GM23338 (cell line): ENCODE measurements at regions not wholly inside any gene's neighbourhood (a gene's known extent, or its start where the extent isn't known, plus 50 kb on each side); places are given as distances from the start of the nearest gene placed in this dataset.

Experiments
- CREB1 ChIP-seq: fragments of 250-450 bp; sonication (Bioruptor Pico); IDR thresholded peaks from 2 replicates; pipeline ENCODE4 v1.5.0; 2020; ENCODE audit warnings: low read depth, mild to moderate bottlenecking, moderate library complexity
- EZH2 ChIP-seq: fragments of 200-600 bp; sonication (generic); IDR thresholded peaks from one replicate; pipeline ENCODE4 v1.8.0; 2017; ENCODE audit warnings: antibody characterized with exemption, mild to moderate bottlenecking, low read depth; ENCODE audit not compliant: unreplicated experiment
- EZH2phosphoT487 ChIP-seq: fragments of 200-600 bp; sonication (generic); IDR thresholded peaks from one replicate; pipeline ENCODE4 v1.8.1; 2018; ENCODE audit warnings: antibody characterized with exemption; ENCODE audit not compliant: unreplicated experiment
- JUNB ChIP-seq: IDR thresholded peaks from one replicate; pipeline ENCODE4 v1.6.1; 2016; ENCODE audit warnings: antibody characterized with exemption; ENCODE audit not compliant: unreplicated experiment
- NANOG ChIP-seq: IDR thresholded peaks from 2 replicates; pipeline ENCODE4 v1.6.1; 2016; ENCODE audit warnings: antibody characterized with exemption, borderline replicate concordance
- POLR2AphosphoS5 ChIP-seq: IDR thresholded peaks from 2 replicates; pipeline ENCODE4 v1.6.1; 2016; ENCODE audit warnings: antibody characterized with exemption, low read depth
- STAT1 ChIP-seq: IDR thresholded peaks from one replicate; pipeline ENCODE4 v1.6.1; 2016; ENCODE audit warnings: antibody characterized with exemption; ENCODE audit not compliant: unreplicated experiment
- ZNF114 ChIP-seq: fragments of 250-450 bp; sonication (Bioruptor Pico); IDR thresholded peaks from 2 replicates; pipeline ENCODE4 v1.5.0; 2020; ENCODE audit warnings: mild to moderate bottlenecking, moderate library complexity
- ZNF331 ChIP-seq: fragments of 250-450 bp; sonication (Bioruptor Pico); IDR thresholded peaks from 2 replicates; pipeline ENCODE4 v1.5.0; 2020; ENCODE audit warnings: low read depth, mild to moderate bottlenecking, moderate library complexity
- TF ChIP-seq, protein P1 (sequence below), 2 experiments: fragments of 200-600 bp in 1 of 2; sonication (generic) in 1 of 2; conservative IDR thresholded peaks; 2 replicates each; pipeline versions ENCODE4 v1.5.1 to v1.6.1; 2016 to 2017; ENCODE audit warnings: antibody characterized with exemption in 2 of 2, low read depth in 2 of 2, mild to moderate bottlenecking in 2 of 2, moderate library complexity in 1 of 2
- TF ChIP-seq, protein P2 (sequence below): IDR thresholded peaks from one replicate; pipeline ENCODE4 v1.6.1; 2018; ENCODE audit warnings: antibody characterized with exemption; ENCODE audit not compliant: unreplicated experiment
- TF ChIP-seq, protein P3 (sequence below): IDR thresholded peaks from 2 replicates; pipeline ENCODE4 v1.6.1; 2016; ENCODE audit warnings: antibody characterized with exemption
- TF ChIP-seq, protein P4 (sequence below): fragments of 250-450 bp; sonication (Bioruptor Pico); IDR thresholded peaks from 2 replicates; pipeline ENCODE4 v1.5.0; 2020; ENCODE audit warnings: mild to moderate bottlenecking, moderate library complexity

DNA sequence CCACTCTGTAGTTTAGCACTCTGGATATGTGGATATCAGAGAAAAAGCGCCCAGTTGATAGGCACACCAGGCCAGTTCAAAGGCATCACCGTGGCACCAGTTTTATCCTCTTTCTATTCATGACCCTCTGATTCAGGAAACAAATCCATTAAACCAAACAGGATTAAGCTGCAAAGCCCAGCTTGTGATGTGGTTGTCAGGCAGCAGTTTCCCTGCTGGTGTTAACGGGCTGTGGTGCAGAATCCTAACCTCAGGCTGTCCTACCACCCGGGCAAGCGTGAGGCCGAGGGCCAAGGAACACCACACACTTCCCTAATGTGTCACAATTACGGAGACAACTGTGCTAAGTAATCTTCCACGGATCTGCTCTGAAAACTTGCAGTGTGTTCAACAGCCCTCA, 209.1 kb downstream of the OLFM4 start:
- no peak for TF ChIP-seq POLR2AphosphoS5
- no peak for TF ChIP-seq NANOG
- no peak for TF ChIP-seq EZH2
- TF ChIP-seq, protein P1, sequence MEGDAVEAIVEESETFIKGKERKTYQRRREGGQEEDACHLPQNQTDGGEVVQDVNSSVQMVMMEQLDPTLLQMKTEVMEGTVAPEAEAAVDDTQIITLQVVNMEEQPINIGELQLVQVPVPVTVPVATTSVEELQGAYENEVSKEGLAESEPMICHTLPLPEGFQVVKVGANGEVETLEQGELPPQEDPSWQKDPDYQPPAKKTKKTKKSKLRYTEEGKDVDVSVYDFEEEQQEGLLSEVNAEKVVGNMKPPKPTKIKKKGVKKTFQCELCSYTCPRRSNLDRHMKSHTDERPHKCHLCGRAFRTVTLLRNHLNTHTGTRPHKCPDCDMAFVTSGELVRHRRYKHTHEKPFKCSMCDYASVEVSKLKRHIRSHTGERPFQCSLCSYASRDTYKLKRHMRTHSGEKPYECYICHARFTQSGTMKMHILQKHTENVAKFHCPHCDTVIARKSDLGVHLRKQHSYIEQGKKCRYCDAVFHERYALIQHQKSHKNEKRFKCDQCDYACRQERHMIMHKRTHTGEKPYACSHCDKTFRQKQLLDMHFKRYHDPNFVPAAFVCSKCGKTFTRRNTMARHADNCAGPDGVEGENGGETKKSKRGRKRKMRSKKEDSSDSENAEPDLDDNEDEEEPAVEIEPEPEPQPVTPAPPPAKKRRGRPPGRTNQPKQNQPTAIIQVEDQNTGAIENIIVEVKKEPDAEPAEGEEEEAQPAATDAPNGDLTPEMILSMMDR (conservative IDR thresholded peaks at IDR 0.05; ENCODE audit: low read depth in 2 of 2): no peak
- TF ChIP-seq EZH2phosphoT487: no peak
- TF ChIP-seq, protein P2, sequence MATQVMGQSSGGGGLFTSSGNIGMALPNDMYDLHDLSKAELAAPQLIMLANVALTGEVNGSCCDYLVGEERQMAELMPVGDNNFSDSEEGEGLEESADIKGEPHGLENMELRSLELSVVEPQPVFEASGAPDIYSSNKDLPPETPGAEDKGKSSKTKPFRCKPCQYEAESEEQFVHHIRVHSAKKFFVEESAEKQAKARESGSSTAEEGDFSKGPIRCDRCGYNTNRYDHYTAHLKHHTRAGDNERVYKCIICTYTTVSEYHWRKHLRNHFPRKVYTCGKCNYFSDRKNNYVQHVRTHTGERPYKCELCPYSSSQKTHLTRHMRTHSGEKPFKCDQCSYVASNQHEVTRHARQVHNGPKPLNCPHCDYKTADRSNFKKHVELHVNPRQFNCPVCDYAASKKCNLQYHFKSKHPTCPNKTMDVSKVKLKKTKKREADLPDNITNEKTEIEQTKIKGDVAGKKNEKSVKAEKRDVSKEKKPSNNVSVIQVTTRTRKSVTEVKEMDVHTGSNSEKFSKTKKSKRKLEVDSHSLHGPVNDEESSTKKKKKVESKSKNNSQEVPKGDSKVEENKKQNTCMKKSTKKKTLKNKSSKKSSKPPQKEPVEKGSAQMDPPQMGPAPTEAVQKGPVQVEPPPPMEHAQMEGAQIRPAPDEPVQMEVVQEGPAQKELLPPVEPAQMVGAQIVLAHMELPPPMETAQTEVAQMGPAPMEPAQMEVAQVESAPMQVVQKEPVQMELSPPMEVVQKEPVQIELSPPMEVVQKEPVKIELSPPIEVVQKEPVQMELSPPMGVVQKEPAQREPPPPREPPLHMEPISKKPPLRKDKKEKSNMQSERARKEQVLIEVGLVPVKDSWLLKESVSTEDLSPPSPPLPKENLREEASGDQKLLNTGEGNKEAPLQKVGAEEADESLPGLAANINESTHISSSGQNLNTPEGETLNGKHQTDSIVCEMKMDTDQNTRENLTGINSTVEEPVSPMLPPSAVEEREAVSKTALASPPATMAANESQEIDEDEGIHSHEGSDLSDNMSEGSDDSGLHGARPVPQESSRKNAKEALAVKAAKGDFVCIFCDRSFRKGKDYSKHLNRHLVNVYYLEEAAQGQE: no peak
- TF ChIP-seq JUNB: no peak
- TF ChIP-seq ZNF114 (CRISPR knock-in tag): no peak
- no peak for TF ChIP-seq CREB1 (CRISPR knock-in tag)
- TF ChIP-seq, protein P3, sequence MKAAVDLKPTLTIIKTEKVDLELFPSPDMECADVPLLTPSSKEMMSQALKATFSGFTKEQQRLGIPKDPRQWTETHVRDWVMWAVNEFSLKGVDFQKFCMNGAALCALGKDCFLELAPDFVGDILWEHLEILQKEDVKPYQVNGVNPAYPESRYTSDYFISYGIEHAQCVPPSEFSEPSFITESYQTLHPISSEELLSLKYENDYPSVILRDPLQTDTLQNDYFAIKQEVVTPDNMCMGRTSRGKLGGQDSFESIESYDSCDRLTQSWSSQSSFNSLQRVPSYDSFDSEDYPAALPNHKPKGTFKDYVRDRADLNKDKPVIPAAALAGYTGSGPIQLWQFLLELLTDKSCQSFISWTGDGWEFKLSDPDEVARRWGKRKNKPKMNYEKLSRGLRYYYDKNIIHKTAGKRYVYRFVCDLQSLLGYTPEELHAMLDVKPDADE: no peak
- TF ChIP-seq, protein P4, sequence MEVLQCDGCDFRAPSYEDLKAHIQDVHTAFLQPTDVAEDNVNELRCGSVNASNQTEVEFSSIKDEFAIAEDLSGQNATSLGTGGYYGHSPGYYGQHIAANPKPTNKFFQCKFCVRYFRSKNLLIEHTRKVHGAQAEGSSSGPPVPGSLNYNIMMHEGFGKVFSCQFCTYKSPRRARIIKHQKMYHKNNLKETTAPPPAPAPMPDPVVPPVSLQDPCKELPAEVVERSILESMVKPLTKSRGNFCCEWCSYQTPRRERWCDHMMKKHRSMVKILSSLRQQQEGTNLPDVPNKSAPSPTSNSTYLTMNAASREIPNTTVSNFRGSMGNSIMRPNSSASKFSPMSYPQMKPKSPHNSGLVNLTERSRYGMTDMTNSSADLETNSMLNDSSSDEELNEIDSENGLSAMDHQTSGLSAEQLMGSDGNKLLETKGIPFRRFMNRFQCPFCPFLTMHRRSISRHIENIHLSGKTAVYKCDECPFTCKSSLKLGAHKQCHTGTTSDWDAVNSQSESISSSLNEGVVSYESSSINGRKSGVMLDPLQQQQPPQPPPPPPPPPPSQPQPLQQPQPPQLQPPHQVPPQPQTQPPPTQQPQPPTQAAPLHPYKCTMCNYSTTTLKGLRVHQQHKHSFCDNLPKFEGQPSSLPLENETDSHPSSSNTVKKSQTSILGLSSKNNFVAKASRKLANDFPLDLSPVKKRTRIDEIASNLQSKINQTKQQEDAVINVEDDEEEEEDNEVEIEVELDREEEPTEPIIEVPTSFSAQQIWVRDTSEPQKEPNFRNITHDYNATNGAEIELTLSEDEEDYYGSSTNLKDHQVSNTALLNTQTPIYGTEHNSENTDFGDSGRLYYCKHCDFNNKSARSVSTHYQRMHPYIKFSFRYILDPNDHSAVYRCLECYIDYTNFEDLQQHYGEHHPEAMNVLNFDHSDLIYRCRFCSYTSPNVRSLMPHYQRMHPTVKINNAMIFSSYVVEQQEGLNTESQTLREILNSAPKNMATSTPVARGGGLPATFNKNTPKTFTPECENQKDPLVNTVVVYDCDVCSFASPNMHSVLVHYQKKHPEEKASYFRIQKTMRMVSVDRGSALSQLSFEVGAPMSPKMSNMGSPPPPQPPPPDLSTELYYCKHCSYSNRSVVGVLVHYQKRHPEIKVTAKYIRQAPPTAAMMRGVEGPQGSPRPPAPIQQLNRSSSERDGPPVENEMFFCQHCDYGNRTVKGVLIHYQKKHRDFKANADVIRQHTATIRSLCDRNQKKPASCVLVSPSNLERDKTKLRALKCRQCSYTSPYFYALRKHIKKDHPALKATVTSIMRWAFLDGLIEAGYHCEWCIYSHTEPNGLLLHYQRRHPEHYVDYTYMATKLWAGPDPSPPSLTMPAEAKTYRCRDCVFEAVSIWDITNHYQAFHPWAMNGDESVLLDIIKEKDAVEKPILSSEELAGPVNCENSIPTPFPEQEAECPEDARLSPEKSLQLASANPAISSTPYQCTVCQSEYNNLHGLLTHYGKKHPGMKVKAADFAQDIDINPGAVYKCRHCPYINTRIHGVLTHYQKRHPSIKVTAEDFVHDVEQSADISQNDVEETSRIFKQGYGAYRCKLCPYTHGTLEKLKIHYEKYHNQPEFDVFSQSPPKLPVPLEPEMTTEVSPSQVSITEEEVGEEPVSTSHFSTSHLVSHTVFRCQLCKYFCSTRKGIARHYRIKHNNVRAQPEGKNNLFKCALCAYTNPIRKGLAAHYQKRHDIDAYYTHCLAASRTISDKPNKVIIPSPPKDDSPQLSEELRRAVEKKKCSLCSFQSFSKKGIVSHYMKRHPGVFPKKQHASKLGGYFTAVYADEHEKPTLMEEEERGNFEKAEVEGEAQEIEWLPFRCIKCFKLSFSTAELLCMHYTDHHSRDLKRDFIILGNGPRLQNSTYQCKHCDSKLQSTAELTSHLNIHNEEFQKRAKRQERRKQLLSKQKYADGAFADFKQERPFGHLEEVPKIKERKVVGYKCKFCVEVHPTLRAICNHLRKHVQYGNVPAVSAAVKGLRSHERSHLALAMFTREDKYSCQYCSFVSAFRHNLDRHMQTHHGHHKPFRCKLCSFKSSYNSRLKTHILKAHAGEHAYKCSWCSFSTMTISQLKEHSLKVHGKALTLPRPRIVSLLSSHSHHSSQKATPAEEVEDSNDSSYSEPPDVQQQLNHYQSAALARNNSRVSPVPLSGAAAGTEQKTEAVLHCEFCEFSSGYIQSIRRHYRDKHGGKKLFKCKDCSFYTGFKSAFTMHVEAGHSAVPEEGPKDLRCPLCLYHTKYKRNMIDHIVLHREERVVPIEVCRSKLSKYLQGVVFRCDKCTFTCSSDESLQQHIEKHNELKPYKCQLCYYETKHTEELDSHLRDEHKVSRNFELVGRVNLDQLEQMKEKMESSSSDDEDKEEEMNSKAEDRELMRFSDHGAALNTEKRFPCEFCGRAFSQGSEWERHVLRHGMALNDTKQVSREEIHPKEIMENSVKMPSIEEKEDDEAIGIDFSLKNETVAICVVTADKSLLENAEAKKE (CRISPR knock-in tag): no peak
- no peak for TF ChIP-seq STAT1
- no peak for TF ChIP-seq ZNF331 (CRISPR knock-in tag)
